Stimulated activated naive B cell treated with anti-CD40 and anti-IgM and Interleukin-4, amounts not matched to agents 10 μg/mL and 1 μg/mL and 100 μg/mL, for 72 hours (primary cell): ENCODE measurements at regions not wholly inside any gene's neighbourhood (a gene's known extent, or its start where the extent isn't known, plus 50 kb on each side); places are given as distances from the start of the nearest gene placed in this dataset.
"Not testable (repeated sequence)": the region's sequence is repeated elsewhere in the genome, so short reads cannot be mapped to it uniquely, and the experiment has no call there.

Experiments
- ATAC-seq, 2 donors: fragments of 150-1000 bp; cut with Tn5 transposase; replicated peaks; 2 replicates each; pipeline ENCODE4 v1.10.0; 2021; ENCODE audit warnings: moderate library complexity in 1 of 2
- DNase-seq: peaks from one replicate; pipeline ENCODE4 v3.0.0; 2021
- H3K27ac Mint-ChIP-seq: one replicate; pipeline ENCODE4 v1.8.0; 2022; ENCODE audit warnings: mild to moderate bottlenecking, mixed read lengths
- H3K27me3 Mint-ChIP-seq, 2 donors: one replicate each; pipeline ENCODE4 v1.8.0; 2022; ENCODE audit warnings: mixed read lengths in 2 of 2
- H3K36me3 Mint-ChIP-seq, 2 donors: one replicate each; pipeline ENCODE4 v1.8.0; 2022; ENCODE audit warnings: mixed read lengths in 2 of 2, mild to moderate bottlenecking in 1 of 2
- H3K4me1 Mint-ChIP-seq, 2 donors: one replicate each; pipeline ENCODE4 v1.8.0; 2022; ENCODE audit warnings: mixed read lengths in 2 of 2, mild to moderate bottlenecking in 1 of 2
- H3K4me3 Mint-ChIP-seq, 2 donors: one replicate each; pipeline ENCODE4 v1.8.0; 2022; ENCODE audit warnings: mild to moderate bottlenecking in 2 of 2, mixed read lengths in 2 of 2, moderate library complexity in 1 of 2
- H3K9me3 Mint-ChIP-seq, 2 donors: one replicate each; pipeline ENCODE4 v1.8.0; 2022; ENCODE audit warnings: mixed read lengths in 2 of 2, mild to moderate bottlenecking in 1 of 2

- Mint-ChIP-seq H3K4me3 (no peak overlapping the region), H3K4me1 (no peaks in the 10 kb centered on the region), H3K36me3 (no peaks in the 10 kb centered on the region), H3K27ac (no peak overlapping the region), H3K9me3 (no peaks in the 10 kb centered on the region), H3K27me3 (peaks cover 19 to 27% of the 10 kb centered on the region in 2 donors)
- no peak for DNase-seq
- no peak for ATAC-seq
Observed at GRCh38 chr10:63077800-63078199, 55.3 kb upstream of the NRBF2 start.

GRCh38 chr10:63072951-63073350 lies 60.2 kb upstream of the NRBF2 start:
- peaks cover 49 to 52% of the 10 kb centered on the region in 2 donors for H3K27me3 Mint-ChIP-seq

GRCh38 chr10:63071145-63071544 lies 62.0 kb upstream of the NRBF2 start:
- peaks cover 0 to 5% of the 10 kb centered on the region in 2 donors for H3K4me1 Mint-ChIP-seq
- ATAC-seq (no peak), DNase-seq (no peak)
- H3K9me3 Mint-ChIP-seq = no peaks in the 10 kb centered on the region
- H3K36me3 Mint-ChIP-seq = no peaks in the 10 kb centered on the region
- no peak overlapping the region for H3K4me3 Mint-ChIP-seq
- H3K27ac Mint-ChIP-seq = no peak overlapping the region
- peaks cover 49 to 55% of the 10 kb centered on the region in 2 donors for H3K27me3 Mint-ChIP-seq

More at GRCh38 chr10:63072951-63073350, 60.2 kb upstream of the NRBF2 start:
- Mint-ChIP-seq H3K4me1 (peaks cover 0 to 4% of the 10 kb centered on the region in 2 donors), H3K9me3 (no peaks in the 10 kb centered on the region), H3K4me3 (no peak overlapping the region), H3K27ac (no peak overlapping the region), H3K36me3 (no peaks in the 10 kb centered on the region)
- no peak for DNase-seq
- no peak for ATAC-seq

- H3K27ac Mint-ChIP-seq = no peak overlapping the region
- DNase-seq (no peak), ATAC-seq (no peak)
- H3K4me1 Mint-ChIP-seq = peaks cover 2 to 5% of the 10 kb centered on the region in 2 donors
- H3K36me3 Mint-ChIP-seq = no peaks in the 10 kb centered on the region
- no peak overlapping the region for H3K4me3 Mint-ChIP-seq
- peaks cover 52 to 70% of the 10 kb centered on the region in 2 donors for H3K27me3 Mint-ChIP-seq
- H3K9me3 Mint-ChIP-seq = no peaks in the 10 kb centered on the region
Observed at GRCh38 chr10:63069318-63069717, 63.8 kb upstream of the NRBF2 start.

GRCh38 chr10:63068246-63068645 lies 64.9 kb upstream of the NRBF2 start:
- Mint-ChIP-seq H3K36me3 (no peaks in the 10 kb centered on the region), H3K9me3 (no peaks in the 10 kb centered on the region), H3K27ac (no peak overlapping the region), H3K27me3 (peaks cover 50 to 68% of the 10 kb centered on the region in 2 donors), H3K4me3 (no peak overlapping the region), H3K4me1 (peaks cover 2 to 5% of the 10 kb centered on the region in 2 donors)
- no peak for DNase-seq
- ATAC-seq = no peak

- Mint-ChIP-seq H3K4me1 (peaks cover 2 to 5% of the 10 kb centered on the region in 2 donors), H3K27me3 (peaks cover 51 to 64% of the 10 kb centered on the region in 2 donors), H3K27ac (no peak overlapping the region), H3K36me3 (no peaks in the 10 kb centered on the region), H3K4me3 (no peak overlapping the region), H3K9me3 (no peaks in the 10 kb centered on the region)
- no peak for DNase-seq
- no peak for ATAC-seq
Observed at GRCh38 chr10:63066606-63067005, 66.5 kb upstream of the NRBF2 start.

GRCh38 chr10:63064706-63065105 lies 68.4 kb upstream of the NRBF2 start:
- H3K36me3 Mint-ChIP-seq = no peaks in the 10 kb centered on the region
- no peak overlapping the region for H3K27ac Mint-ChIP-seq
- ATAC-seq (no peak), DNase-seq (no peak)
- no peak overlapping the region for H3K4me3 Mint-ChIP-seq
- no peaks in the 10 kb centered on the region for H3K9me3 Mint-ChIP-seq
- H3K4me1 Mint-ChIP-seq = peaks cover 2 to 5% of the 10 kb centered on the region in 2 donors
- peaks cover 40 to 58% of the 10 kb centered on the region in 2 donors for H3K27me3 Mint-ChIP-seq

GRCh38 chr10:63058236-63058635 lies 74.9 kb upstream of the NRBF2 start:
- DNase-seq (no peak), ATAC-seq (no peak)
- H3K27ac Mint-ChIP-seq = no peak overlapping the region
- H3K27me3 Mint-ChIP-seq = peaks cover 12 to 25% of the 10 kb centered on the region in 2 donors
- H3K4me3 Mint-ChIP-seq = no peak overlapping the region
- H3K36me3 Mint-ChIP-seq = no peaks in the 10 kb centered on the region
- H3K4me1 Mint-ChIP-seq = no peaks in the 10 kb centered on the region
- peaks cover 0 to 1% of the 10 kb centered on the region in 2 donors for H3K9me3 Mint-ChIP-seq

- ATAC-seq = no peak
- Mint-ChIP-seq H3K27me3 (peaks cover 9 to 20% of the 10 kb centered on the region in 2 donors), H3K36me3 (no peaks in the 10 kb centered on the region), H3K27ac (no peak overlapping the region), H3K4me1 (no peaks in the 10 kb centered on the region), H3K9me3 (peaks cover 0 to 1% of the 10 kb centered on the region in 2 donors), H3K4me3 (no peak overlapping the region)
- DNase-seq = no peak
Observed at GRCh38 chr10:63057509-63057908, 75.6 kb upstream of the NRBF2 start.

GRCh38 chr10:63055705-63056104 lies 77.4 kb upstream of the NRBF2 start:
- no peak for DNase-seq
- H3K4me3 Mint-ChIP-seq = no peak overlapping the region
- no peaks in the 10 kb centered on the region for H3K4me1 Mint-ChIP-seq
- peaks cover 0 to 1% of the 10 kb centered on the region in 2 donors for H3K9me3 Mint-ChIP-seq
- ATAC-seq = no peak
- peaks cover 4 to 31% of the 10 kb centered on the region in 2 donors for H3K27me3 Mint-ChIP-seq
- no peak overlapping the region for H3K27ac Mint-ChIP-seq
- H3K36me3 Mint-ChIP-seq = no peaks in the 10 kb centered on the region

- no peak overlapping the region for H3K27ac Mint-ChIP-seq
- ATAC-seq (no peak), DNase-seq (no peak)
- no peak overlapping the region for H3K4me3 Mint-ChIP-seq
- H3K4me1 Mint-ChIP-seq = no peaks in the 10 kb centered on the region
- peaks cover 9 to 31% of the 10 kb centered on the region in 2 donors for H3K27me3 Mint-ChIP-seq
- peaks cover 0 to 1% of the 10 kb centered on the region in 2 donors for H3K9me3 Mint-ChIP-seq
- no peaks in the 10 kb centered on the region for H3K36me3 Mint-ChIP-seq
Observed at GRCh38 chr10:63054889-63055611, 78.1 kb upstream of the NRBF2 start.

- no peaks in the 10 kb centered on the region for H3K36me3 Mint-ChIP-seq
- no peak for ATAC-seq
- H3K4me1 Mint-ChIP-seq = no peaks in the 10 kb centered on the region
- no peak for DNase-seq
- H3K27me3 Mint-ChIP-seq = peaks cover 24 to 41% of the 10 kb centered on the region in 2 donors
- no peak overlapping the region for H3K4me3 Mint-ChIP-seq
- peaks cover 0 to 4% of the 10 kb centered on the region in 2 donors for H3K9me3 Mint-ChIP-seq
- no peak overlapping the region for H3K27ac Mint-ChIP-seq
Observed at GRCh38 chr10:63052083-63052482, 81.0 kb upstream of the NRBF2 start.

- ATAC-seq (no peak), DNase-seq (no peak)
- Mint-ChIP-seq H3K4me3 (no peak overlapping the region), H3K27me3 (peaks cover 31 to 40% of the 10 kb centered on the region in 2 donors), H3K4me1 (no peaks in the 10 kb centered on the region), H3K9me3 (peaks cover 10 to 13% of the 10 kb centered on the region in 2 donors), H3K27ac (no peak overlapping the region), H3K36me3 (peaks cover 5 to 7% of the 10 kb centered on the region in 2 donors)
Observed at GRCh38 chr10:63042256-63042655, 90.9 kb upstream of the NRBF2 start.

- not testable (repeated sequence) for ATAC-seq, H3K27ac Mint-ChIP-seq, H3K9me3 Mint-ChIP-seq, H3K4me1 Mint-ChIP-seq, H3K36me3 Mint-ChIP-seq, H3K4me3 Mint-ChIP-seq, DNase-seq
- peaks cover 8 to 12% of the 10 kb centered on the region in 2 donors for H3K27me3 Mint-ChIP-seq
Observed at GRCh38 chr10:63033616-63034185, 99.4 kb upstream of the NRBF2 start.

GRCh38 chr10:63030536-63030935 lies 102.6 kb upstream of the NRBF2 start:
- ATAC-seq (no peak), DNase-seq (no peak)
- H3K36me3 Mint-ChIP-seq = no peaks in the 10 kb centered on the region
- peaks cover 6 to 9% of the 10 kb centered on the region in 2 donors for H3K27me3 Mint-ChIP-seq
- no peaks in the 10 kb centered on the region for H3K9me3 Mint-ChIP-seq
- no peak overlapping the region for H3K4me3 Mint-ChIP-seq
- H3K4me1 Mint-ChIP-seq = no peaks in the 10 kb centered on the region
- no peak overlapping the region for H3K27ac Mint-ChIP-seq
